ENCODE measurements at regions not wholly inside any gene's neighbourhood (a gene's known extent, or its start where the extent isn't known, plus 50 kb on each side); places are given as distances from the start of the nearest gene placed in this dataset.

DNA sequence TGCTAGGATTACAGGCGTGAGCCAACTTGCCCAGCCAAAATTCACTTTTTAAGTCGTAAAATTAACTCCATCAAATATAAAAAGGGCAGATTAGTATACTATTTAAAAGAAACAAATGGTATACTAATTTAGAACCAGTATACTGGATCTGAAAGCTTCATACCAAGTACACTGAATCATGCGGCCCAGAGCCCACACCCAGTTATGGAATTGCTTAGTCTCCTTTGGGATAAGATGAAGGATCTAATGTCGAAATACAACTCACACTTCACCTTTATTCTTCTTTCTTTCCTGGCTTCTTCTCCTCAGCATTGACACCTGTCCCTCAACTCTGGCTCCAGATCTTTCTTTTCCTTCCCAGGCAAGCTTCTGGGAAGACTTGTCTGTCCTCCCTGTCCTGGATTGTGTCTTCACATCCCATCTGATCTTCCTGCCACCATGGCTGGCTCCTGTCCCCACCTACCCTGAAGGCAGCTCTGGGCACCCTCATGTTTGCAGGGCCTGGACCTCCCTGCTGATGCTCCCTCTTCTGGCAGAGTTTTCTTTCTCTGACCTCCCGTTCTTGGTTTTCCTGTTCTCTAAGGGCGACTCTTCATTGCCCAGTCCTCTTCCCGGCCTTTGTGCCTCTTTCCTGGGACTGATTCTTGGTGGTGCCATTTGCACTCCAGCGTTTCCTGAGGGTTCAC is 57.8 kb upstream of the CTBP2 start:
- Histone ChIP-seq H3K27me3 (no peaks in the 10 kb centered on the region), H3K27ac (no peak overlapping the region), H3K9me3 (no peaks in the 10 kb centered on the region), H3K9ac (ENCODE audit: low read depth in 2 of 2, low read length in 2 of 2) (no peak overlapping the region), H3K4me3 (no peak overlapping the region), H3K36me3 (no peaks in the 10 kb centered on the region), H3K4me1 (no peaks in the 10 kb centered on the region)
- intact Hi-C loops (cut with DNase I): no loop called here
- no peak for DNase-seq
- TF ChIP-seq, protein P1, sequence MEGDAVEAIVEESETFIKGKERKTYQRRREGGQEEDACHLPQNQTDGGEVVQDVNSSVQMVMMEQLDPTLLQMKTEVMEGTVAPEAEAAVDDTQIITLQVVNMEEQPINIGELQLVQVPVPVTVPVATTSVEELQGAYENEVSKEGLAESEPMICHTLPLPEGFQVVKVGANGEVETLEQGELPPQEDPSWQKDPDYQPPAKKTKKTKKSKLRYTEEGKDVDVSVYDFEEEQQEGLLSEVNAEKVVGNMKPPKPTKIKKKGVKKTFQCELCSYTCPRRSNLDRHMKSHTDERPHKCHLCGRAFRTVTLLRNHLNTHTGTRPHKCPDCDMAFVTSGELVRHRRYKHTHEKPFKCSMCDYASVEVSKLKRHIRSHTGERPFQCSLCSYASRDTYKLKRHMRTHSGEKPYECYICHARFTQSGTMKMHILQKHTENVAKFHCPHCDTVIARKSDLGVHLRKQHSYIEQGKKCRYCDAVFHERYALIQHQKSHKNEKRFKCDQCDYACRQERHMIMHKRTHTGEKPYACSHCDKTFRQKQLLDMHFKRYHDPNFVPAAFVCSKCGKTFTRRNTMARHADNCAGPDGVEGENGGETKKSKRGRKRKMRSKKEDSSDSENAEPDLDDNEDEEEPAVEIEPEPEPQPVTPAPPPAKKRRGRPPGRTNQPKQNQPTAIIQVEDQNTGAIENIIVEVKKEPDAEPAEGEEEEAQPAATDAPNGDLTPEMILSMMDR (IDR thresholded peaks at IDR 0.05): no peak

DNA sequence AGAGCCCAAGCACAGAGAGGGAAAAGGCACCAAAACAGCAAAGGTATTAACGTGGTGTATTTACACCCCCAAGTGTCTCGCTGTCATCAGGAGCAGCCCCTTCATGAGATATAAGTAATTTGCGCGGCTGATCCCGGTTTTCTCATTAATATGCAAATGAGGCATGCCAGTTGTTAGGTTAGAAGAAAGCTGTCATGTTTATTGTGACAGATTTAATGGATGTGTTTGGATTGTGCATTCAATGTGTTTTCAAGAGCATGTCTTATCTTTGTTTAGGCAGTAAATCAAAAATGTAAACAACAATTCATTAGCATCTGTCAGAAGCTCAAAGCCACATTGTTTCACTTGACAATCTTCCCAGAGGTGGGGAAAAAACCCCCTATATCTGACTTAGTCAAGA is 56.5 kb upstream of the CTBP2 start:
- H3K27me3 ChIP-seq: no peaks in the 10 kb centered on the region
- no peaks in the 10 kb centered on the region for H3K36me3 ChIP-seq
- DNase-seq: no peak
- no peaks in the 10 kb centered on the region for H3K4me1 ChIP-seq
- no peak overlapping the region for H3K27ac ChIP-seq
- H3K4me3 ChIP-seq: no peak overlapping the region
- H3K9ac ChIP-seq (ENCODE audit: low read depth in 2 of 2, low read length in 2 of 2): no peak overlapping the region
- TF ChIP-seq, protein P1 (IDR thresholded peaks at IDR 0.05): no peak
- no peaks in the 10 kb centered on the region for H3K9me3 ChIP-seq
- intact Hi-C loops (cut with DNase I): no loop called here

DNA sequence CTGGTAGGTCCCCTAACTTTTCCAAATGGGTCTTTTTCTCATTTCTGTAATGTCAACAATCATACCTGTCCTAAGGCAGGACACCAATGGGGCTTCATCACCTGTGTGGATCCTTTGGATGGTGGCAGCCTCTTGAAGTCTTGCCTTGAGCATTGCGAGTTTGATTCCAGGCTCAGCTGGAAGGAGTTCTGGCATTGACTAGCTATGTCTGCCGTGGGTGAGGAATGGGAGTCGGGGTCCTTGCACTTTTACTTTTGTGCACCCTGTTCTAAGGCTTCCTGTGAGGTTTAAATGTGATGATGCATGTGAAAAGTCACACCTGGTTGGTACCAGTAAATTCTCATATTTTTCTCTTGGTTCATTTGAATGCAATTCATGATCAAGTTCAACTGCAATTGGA is 55.9 kb upstream of the CTBP2 start:
- no peak for DNase-seq
- intact Hi-C loops (cut with DNase I): no loop called here
- H3K27me3 ChIP-seq: no peaks in the 10 kb centered on the region
- no peak overlapping the region for H3K27ac ChIP-seq
- no peaks in the 10 kb centered on the region for H3K4me1 ChIP-seq
- TF ChIP-seq, protein P1 (IDR thresholded peaks at IDR 0.05): no peak
- no peak overlapping the region for H3K9ac ChIP-seq (ENCODE audit: low read depth in 2 of 2, low read length in 2 of 2)
- H3K4me3 ChIP-seq: no peak overlapping the region
- no peaks in the 10 kb centered on the region for H3K36me3 ChIP-seq
- H3K9me3 ChIP-seq: no peaks in the 10 kb centered on the region

DNA sequence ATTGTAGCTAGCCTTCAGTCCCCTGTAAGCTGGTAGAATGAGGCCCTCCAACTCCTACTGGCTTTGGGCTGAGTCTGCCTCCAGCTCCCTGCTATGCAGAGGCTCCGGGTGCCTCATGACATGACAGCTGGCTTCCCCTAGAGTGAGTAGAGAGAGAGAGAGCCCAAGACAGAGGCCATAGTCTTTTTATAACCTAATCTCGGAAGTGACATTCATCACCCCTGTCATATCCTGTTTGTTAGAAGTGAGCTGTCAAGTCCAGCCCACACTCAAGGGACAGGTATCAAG is 53.9 kb upstream of the CTBP2 start:
- Histone ChIP-seq H3K9me3 (no peaks in the 10 kb centered on the region), H3K4me1 (no peaks in the 10 kb centered on the region), H3K36me3 (no peaks in the 10 kb centered on the region), H3K4me3 (no peak overlapping the region), H3K9ac (ENCODE audit: low read depth in 2 of 2, low read length in 2 of 2) (no peak overlapping the region), H3K27ac (no peak overlapping the region), H3K27me3 (no peaks in the 10 kb centered on the region)
- no peak for DNase-seq
- TF ChIP-seq, protein P1 (IDR thresholded peaks at IDR 0.05): no peak
- intact Hi-C loops (cut with DNase I): no loop called here

DNA sequence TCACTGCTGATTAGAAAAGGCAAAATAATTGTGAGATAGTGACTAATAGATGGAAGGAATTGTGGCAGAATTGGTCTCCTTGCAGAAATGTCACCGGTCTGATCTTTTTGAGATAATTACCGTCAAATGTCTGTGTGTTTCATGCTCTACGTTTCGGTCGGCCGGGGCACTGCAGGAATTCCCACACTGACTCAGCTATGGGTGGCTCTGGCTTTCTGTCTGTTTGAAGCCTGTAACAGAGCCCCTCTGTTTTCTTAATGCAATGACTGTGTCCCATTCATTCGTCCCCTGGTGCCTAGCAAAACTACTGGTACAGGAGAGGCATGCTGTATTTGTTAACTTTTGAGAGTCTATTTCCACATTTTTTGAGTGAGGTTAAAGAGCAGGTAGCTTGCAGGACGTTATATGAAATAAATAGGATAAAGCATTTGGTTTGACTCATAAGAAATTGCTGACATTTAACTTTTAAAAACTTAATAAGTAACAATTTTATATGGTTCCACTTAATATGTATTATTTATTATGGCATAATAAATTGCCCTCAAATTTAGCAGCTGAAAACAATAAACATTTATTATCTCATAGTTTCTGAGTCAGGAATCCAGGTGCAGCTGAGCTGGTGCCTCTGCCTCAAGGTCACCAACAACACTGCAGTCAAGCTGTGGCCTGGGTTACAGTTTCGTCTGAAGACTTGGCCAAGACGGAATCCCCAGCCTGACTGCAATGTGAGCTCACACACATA is 53.3 kb upstream of the CTBP2 start:
- intact Hi-C loops (cut with DNase I): no loop called here
- H3K27ac ChIP-seq: no peak overlapping the region
- H3K9ac ChIP-seq (ENCODE audit: low read depth in 2 of 2, low read length in 2 of 2): no peak overlapping the region
- no peaks in the 10 kb centered on the region for H3K4me1 ChIP-seq
- no peak for DNase-seq
- TF ChIP-seq, protein P1 (IDR thresholded peaks at IDR 0.05): no peak
- H3K4me3 ChIP-seq: no peak overlapping the region
- H3K9me3 ChIP-seq: no peaks in the 10 kb centered on the region
- H3K27me3 ChIP-seq: no peaks in the 10 kb centered on the region
- H3K36me3 ChIP-seq: no peaks in the 10 kb centered on the region

Data from colonic mucosa (tissue), 4 donors.